ENCODE measurements at regions not wholly inside any gene's neighbourhood (a gene's known extent, or its start where the extent isn't known, plus 50 kb on each side); places are given as distances from the start of the nearest gene placed in this dataset.
"Not testable (repeated sequence)": the region's sequence is repeated elsewhere in the genome, so short reads cannot be mapped to it uniquely, and the experiment has no call there.

GRCh38 chr2:219875986-219876385, 248.6 kb downstream of the SLC4A3 start:
- not testable (repeated sequence) for TF ChIP-seq EZH2 (IDR thresholded peaks at IDR 0.05; ENCODE audit: insufficient read depth, poor library complexity, severe bottlenecking); EZH2phosphoT487 (IDR thresholded peaks at IDR 0.05; ENCODE audit: insufficient read depth, low read depth)
